HepG2 (cell line): ENCODE measurements at regions not wholly inside any gene's neighbourhood (a gene's known extent, or its start where the extent isn't known, plus 50 kb on each side); places are given as distances from the start of the nearest gene placed in this dataset.

Source experiments
- ATAC-seq: fragments of 200-7000 bp; cut with Tn5 transposase; 3 replicates; pipeline ENCODE4 v1.9.1; 2020; ENCODE audit warnings: mild to moderate bottlenecking, moderate library complexity
- BruUV-seq: library from RNA; stranded (reverse); fragments of 400-500 nt; replicated peaks from 2 replicates; lab custom pipeline; 2021; lab: Mats Ljungman, UMichigan
- CTCF ChIA-PET: fragments of 300-600 bp; formaldehyde crosslinking; extraction: SDS; loops from one replicate; lab custom pipeline; 2021; ENCODE audit warnings: low total read pairs, inconsistent platforms, low intra/inter-chr PET ratio; lab: Yijun Ruan, JAX
- POLR2A ChIA-PET: fragments of 350-600 bp; sonication (Branson Sonifier 250); formaldehyde crosslinking; loops from one replicate; lab custom pipeline; 2020; ENCODE audit warnings: antibody characterized with exemption, inconsistent platforms; lab: Yijun Ruan, JAX
- DNase-seq: peaks from one replicate; pipeline ENCODE4 v3.0.0-alpha.2; 2015; ENCODE audit warnings: low spot score
- FAIRE-seq: peaks from 3 replicates; lab custom pipeline; 2011; peaks lifted over from hg19 to GRCh38; lab: Jason Lieb, UNC
- H2AFZ ChIP-seq: one replicate; pipeline ENCODE4 v1.6.1; 2011; ENCODE audit warnings: low read length, inconsistent platforms
- H3K27ac ChIP-seq: fragments of 300-600 bp; 3 replicates; pipeline ENCODE4 v1.8.0; 2011; ENCODE audit warnings: mixed run types, mild to moderate bottlenecking, mixed read lengths, low read length, inconsistent platforms; ENCODE audit not compliant: insufficient read depth; ENCODE audit errors: extremely low read length
- H3K27me3 ChIP-seq, 2 experiments: fragments of 200-600 bp in 1 of 2; 2 replicates in 1 of 2; 3 replicates in 1 of 2; pipeline versions ENCODE4 v1.6.0 to v1.8.0; 2011; ENCODE audit warnings: low read length in 2 of 2, mild to moderate bottlenecking in 2 of 2, moderate library complexity in 2 of 2, inconsistent platforms in 1 of 2; ENCODE audit not compliant: insufficient read depth in 2 of 2, control insufficient read depth in 1 of 2
- H3K36me3 ChIP-seq, 2 experiments: fragments of 200-600 bp in 1 of 2; replicated peaks in 1 of 2; 2 replicates in 1 of 2; 3 replicates in 1 of 2; pipeline versions ENCODE4 v1.5.1 to v1.8.0; 2011; ENCODE audit warnings: low read length in 2 of 2, inconsistent platforms in 1 of 2; ENCODE audit not compliant: insufficient read depth in 2 of 2, control insufficient read depth in 1 of 2
- H3K4me1 ChIP-seq: 2 replicates; pipeline ENCODE4 v1.5.1; 2012; ENCODE audit warnings: low read length, inconsistent platforms; ENCODE audit not compliant: insufficient read depth
- H3K4me2 ChIP-seq: 2 replicates; pipeline ENCODE4 v1.6.0; 2011; ENCODE audit warnings: low read depth, low read length, inconsistent platforms
- H3K4me3 ChIP-seq, 3 experiments: fragments of 200-600 bp in 1 of 3; sonication (generic), shearing (Covaris generic) in 1 of 3; replicated peaks in 1 of 3; 2 replicates each; pipeline ENCODE4 v1.5.1; 2011 to 2016; ENCODE audit warnings: low read length in 3 of 3, inconsistent platforms in 2 of 3, low read depth in 2 of 3, mild to moderate bottlenecking in 2 of 3, control low read depth in 1 of 3, mixed read lengths in 1 of 3; ENCODE audit not compliant: insufficient read depth in 1 of 3
- H3K79me2 ChIP-seq: one replicate; pipeline ENCODE4 v1.6.1; 2011; ENCODE audit warnings: low read length, inconsistent platforms; ENCODE audit not compliant: insufficient read depth
- H3K9ac ChIP-seq: 2 replicates; pipeline ENCODE4 v1.6.0; 2011; ENCODE audit warnings: mild to moderate bottlenecking, low read depth, low read length, inconsistent platforms; ENCODE audit not compliant: insufficient read depth
- H3K9me3 ChIP-seq: 2 replicates; pipeline ENCODE4 v1.5.1; 2012; ENCODE audit warnings: mild to moderate bottlenecking, low read length
- H4K20me1 ChIP-seq: 2 replicates; pipeline ENCODE4 v1.6.0; 2011; ENCODE audit warnings: inconsistent platforms, mild to moderate bottlenecking, low read length, moderate library complexity; ENCODE audit not compliant: insufficient read depth
- ATF4 ChIP-seq, 2 experiments: fragments of 450-650 bp in 1 of 2; sonication (generic) in 1 of 2; formaldehyde crosslinking; IDR thresholded peaks; 2 replicates each; pipeline versions ENCODE4 v1.5.0 to v1.8.0; 2020 to 2022; ENCODE audit warnings: mild to moderate bottlenecking in 1 of 2, missing genetic modification reagents in 1 of 2
- CREB1 ChIP-seq, 2 experiments: fragments of 450-650 bp in 1 of 2; IDR thresholded peaks; 2 replicates each; pipeline ENCODE4 v1.6.1; 2016 to 2017; ENCODE audit warnings: control low read depth in 1 of 2, mild to moderate bottlenecking in 1 of 2, missing compliant biosample characterization in 1 of 2, missing genetic modification characterization in 1 of 2
- FOXO4 ChIP-seq: sonication (generic); formaldehyde crosslinking; conservative IDR thresholded peaks from 2 replicates; pipeline ENCODE4 v1.8.1; 2023; ENCODE audit warnings: missing genetic modification reagents
- GATA4 ChIP-seq: sonication (generic); IDR thresholded peaks from 2 replicates; pipeline ENCODE4 v1.6.1; 2016; ENCODE audit warnings: antibody characterized with exemption, low read depth, borderline replicate concordance
- HMGA1 ChIP-seq: sonication (generic); formaldehyde crosslinking; conservative IDR thresholded peaks from 2 replicates; pipeline ENCODE4 v1.4.0; 2020; ENCODE audit warnings: missing genetic modification reagents
- MBD4 ChIP-seq: IDR thresholded peaks from 2 replicates; pipeline ENCODE4 v1.6.1; 2012; ENCODE audit warnings: low read length, inconsistent platforms, borderline replicate concordance
- MED1 ChIP-seq: sonication (generic); formaldehyde crosslinking; IDR thresholded peaks from 2 replicates; pipeline ENCODE4 v1.4.0; 2020; ENCODE audit warnings: missing genetic modification reagents
- MEF2D ChIP-seq: sonication (generic); formaldehyde crosslinking; IDR thresholded peaks from 2 replicates; pipeline ENCODE4 v1.5.1; 2020; ENCODE audit warnings: mild to moderate bottlenecking, missing genetic modification reagents
- SKI ChIP-seq: fragments of 450-650 bp; IDR thresholded peaks from one replicate; pipeline ENCODE4 v1.6.1; 2018; ENCODE audit warnings: mild to moderate bottlenecking; ENCODE audit not compliant: partially characterized antibody
- SMAD1 ChIP-seq: sonication (generic); formaldehyde crosslinking; IDR thresholded peaks from 2 replicates; pipeline ENCODE4 v1.4.0; 2020; ENCODE audit warnings: missing genetic modification reagents, low read depth, mild to moderate bottlenecking, borderline replicate concordance
- ZNF687 ChIP-seq: sonication (generic); formaldehyde crosslinking; IDR thresholded peaks from 2 replicates; pipeline ENCODE4 v1.5.1; 2020; ENCODE audit warnings: mild to moderate bottlenecking, missing genetic modification reagents, moderate library complexity
- ZNF713 ChIP-seq: sonication (generic); formaldehyde crosslinking; IDR thresholded peaks from 2 replicates; pipeline ENCODE4 v1.4.0; 2020; ENCODE audit warnings: mild to moderate bottlenecking, missing genetic modification reagents
- ZNF780A ChIP-seq: sonication (generic); formaldehyde crosslinking; IDR thresholded peaks from 2 replicates; pipeline ENCODE4 v1.8.0; 2022; ENCODE audit warnings: mild to moderate bottlenecking, missing genetic modification reagents, moderate library complexity
- WGBS: methylation state at CpG from one replicate; pipeline ENCODE4 v1.1.6; 2017; ENCODE audit warnings: low lambda C conversion rate; 5-methylcytosine and 5-hydroxymethylcytosine counted together
- in situ Hi-C: cut with HindIII; loops from 2 replicates; pipeline ENCODE4 v1.10.0; 2017; ENCODE audit warnings: low pct_unique_long_range_greater_than_20kb; ENCODE audit not compliant: extremely low pct_ligation_motif_present
- intact Hi-C: fragments of 100-400 bp; cut with micrococcal nuclease; formaldehyde crosslinking; loops from one replicate; pipeline ENCODE4 v1.10.0; 2022; ENCODE audit not compliant: unreplicated experiment

GRCh38 chr9:82583524-82583923, 479.4 kb downstream of the RASEF start (continued):
- TF ChIP-seq GATA4, result peak; percentile 41; the same call in 1 of the 2 replicates
- no peak for TF ChIP-seq FOXO4
- no peak for TF ChIP-seq ATF4 (CRISPR knock-in tag; IDR thresholded peaks at IDR 0.05)

- no peak overlapping the region for H3K4me3 ChIP-seq
- 82% methylated on average over 5 of the region's 5 CpGs for WGBS
- no TSS peak for BruUV-seq
- intact Hi-C loops, result no loop called here
- in situ Hi-C loops, result no loop called here
- H3K36me3 ChIP-seq, result no peaks in the 10 kb centered on the region
- ChIA-PET POLR2A (interaction anchor here (4.1 kb wide), 1 partner anchor 17 kb away, joined by 23 read pairs; no protein-coding TSS in a partner anchor), CTCF (no interaction called here)
- DNase-seq, result no peak
- FAIRE-seq, result no peak
- no peaks in the 10 kb centered on the region for H4K20me1 ChIP-seq
- H3K9ac ChIP-seq, result peak overlapping the region; percentile 30; the same call in 1 of the 2 replicates
- H3K27me3 ChIP-seq, result no peaks in the 10 kb centered on the region
- no peak overlapping the region for H3K4me2 ChIP-seq
- no peaks in the 10 kb centered on the region for H3K79me2 ChIP-seq
- ATAC-seq, result no peak
- no peaks in the 10 kb centered on the region for H3K9me3 ChIP-seq
- H3K27ac ChIP-seq, result peak overlapping the region; percentile 67
- no peak overlapping the region for H2AFZ ChIP-seq
- peaks cover 99% of the 10 kb centered on the region for H3K4me1 ChIP-seq
- no peak for TF ChIP-seq MED1 (CRISPR knock-in tag)
- no peak for TF ChIP-seq HMGA1
- TF ChIP-seq SKI, result no peak
- TF ChIP-seq MBD4, result no peak
- no peak for TF ChIP-seq CREB1 (IDR thresholded peaks at IDR 0.05)
- no peak for TF ChIP-seq CREB1 (CRISPR knock-in tag; IDR thresholded peaks at IDR 0.05)
- no peak for TF ChIP-seq ZNF780A (CRISPR knock-in tag)
- TF ChIP-seq SMAD1, result no peak
- TF ChIP-seq ZNF713, result no peak
- TF ChIP-seq ZNF687, result no peak
- no peak for TF ChIP-seq MEF2D
Measured at GRCh38 chr9:82584349-82584863, 478.5 kb downstream of the RASEF start.
